Calu3 (cell line): ENCODE measurements at regions not wholly inside any gene's neighbourhood (a gene's known extent, or its start where the extent isn't known, plus 50 kb on each side); places are given as distances from the start of the nearest gene placed in this dataset.

Experiments
- BruUV-seq: library from RNA; stranded (reverse); fragments of 400-500 nt; replicated peaks from 2 replicates; lab custom pipeline; 2021; lab: Mats Ljungman, UMichigan
- CTCF ChIA-PET: fragments of 300-600 bp; sonication (Branson Sonifier 250); formaldehyde crosslinking; loops from one replicate; lab custom pipeline; 2022; ENCODE audit warnings: antibody characterized with exemption; lab: Charles Lee
- DNase-seq: peaks from one replicate; pipeline ENCODE4 v3.0.0; 2022
- H3K27ac Mint-ChIP-seq: one replicate; pipeline ENCODE4 v1.8.0; 2022; ENCODE audit warnings: mixed read lengths; ENCODE audit not compliant: unreplicated experiment
- H3K27me3 Mint-ChIP-seq: one replicate; pipeline ENCODE4 v1.8.0; 2022; ENCODE audit warnings: mixed read lengths; ENCODE audit not compliant: unreplicated experiment
- H3K36me3 Mint-ChIP-seq: one replicate; pipeline ENCODE4 v1.8.0; 2022; ENCODE audit warnings: mild to moderate bottlenecking, moderate library complexity, mixed read lengths; ENCODE audit not compliant: insufficient read depth, unreplicated experiment
- H3K4me1 Mint-ChIP-seq: one replicate; pipeline ENCODE4 v1.8.0; 2022; ENCODE audit warnings: mild to moderate bottlenecking, low read depth, mixed read lengths; ENCODE audit not compliant: unreplicated experiment
- H3K4me3 Mint-ChIP-seq: one replicate; pipeline ENCODE4 v1.8.0; 2022; ENCODE audit warnings: mild to moderate bottlenecking, low read depth, moderate library complexity, mixed read lengths; ENCODE audit not compliant: unreplicated experiment
- H3K9me3 Mint-ChIP-seq: one replicate; pipeline ENCODE4 v1.8.0; 2022; ENCODE audit warnings: low read depth, mixed read lengths; ENCODE audit not compliant: unreplicated experiment
- CTCF ChIP-seq: fragments of 200-600 bp; IDR thresholded peaks from one replicate; pipeline ENCODE4 v1.8.0; 2022; ENCODE audit warnings: antibody characterized with exemption; ENCODE audit not compliant: unreplicated experiment
- intact Hi-C: fragments of 100-400 bp; cut with micrococcal nuclease; formaldehyde crosslinking; loops from one replicate; pipeline ENCODE4 v1.10.0; 2022; ENCODE audit not compliant: unreplicated experiment

DNA sequence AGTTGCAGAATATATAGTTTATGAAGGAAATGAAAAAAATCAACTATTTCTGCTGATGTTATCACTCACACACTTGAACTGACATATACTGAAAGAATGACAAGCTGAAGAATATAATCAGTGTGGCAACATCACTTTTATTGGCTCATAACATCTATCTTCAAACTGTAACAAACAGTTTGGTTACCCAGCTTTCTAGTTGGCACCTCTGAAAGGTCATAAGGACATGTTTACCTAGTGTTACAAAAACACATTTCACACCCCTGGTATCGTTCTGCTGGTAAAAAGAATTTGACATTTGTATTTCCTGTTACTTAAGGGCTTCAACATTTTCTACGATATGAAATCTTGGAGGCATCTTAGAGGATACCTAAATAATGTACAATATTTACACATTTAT lies 1267.0 kb upstream of the NCAM2 start:
- DNase-seq = no peak
- Mint-ChIP-seq H3K27me3 (no peaks in the 10 kb centered on the region), H3K27ac (no peak overlapping the region), H3K9me3 (peaks cover 6% of the 10 kb centered on the region), H3K4me1 (no peaks in the 10 kb centered on the region), H3K4me3 (no peak overlapping the region), H3K36me3 (no peaks in the 10 kb centered on the region)
- no peak for TF ChIP-seq CTCF
- BruUV-seq = no TSS peak
- CTCF ChIA-PET = no interaction called here
- intact Hi-C loops = no loop called here

GRCh38 chr21:19759836-19760235 lies 1238.4 kb upstream of the NCAM2 start:
- peaks cover 4% of the 10 kb centered on the region for H3K9me3 Mint-ChIP-seq
- intact Hi-C loops = no loop called here
- no TSS peak for BruUV-seq

DNA sequence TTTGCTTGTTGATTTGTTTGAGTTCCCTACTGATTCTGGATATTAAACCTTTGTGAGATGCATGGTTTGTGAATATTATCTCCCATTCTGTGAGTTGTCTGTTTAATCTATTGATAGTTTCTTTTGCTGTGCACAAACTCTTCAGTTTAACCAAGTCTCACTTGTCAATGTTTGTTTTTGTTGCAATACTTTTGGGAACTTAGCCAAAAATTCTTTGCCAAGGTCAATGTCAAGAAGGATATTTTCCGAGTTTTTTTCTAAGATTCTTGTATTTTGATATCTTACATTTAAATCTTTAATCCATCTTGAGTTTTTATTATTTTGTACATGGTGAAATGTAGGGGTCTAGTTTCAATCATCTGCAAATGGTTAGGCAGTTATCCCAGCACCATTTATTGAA lies 1230.7 kb upstream of the NCAM2 start:
- no peaks in the 10 kb centered on the region for H3K27me3 Mint-ChIP-seq
- TF ChIP-seq CTCF = no peak
- BruUV-seq = no TSS peak
- CTCF ChIA-PET = no interaction called here
- H3K36me3 Mint-ChIP-seq = no peaks in the 10 kb centered on the region
- DNase-seq = no peak
- peaks cover 11% of the 10 kb centered on the region for H3K9me3 Mint-ChIP-seq
- no peak overlapping the region for H3K27ac Mint-ChIP-seq
- no peaks in the 10 kb centered on the region for H3K4me1 Mint-ChIP-seq
- H3K4me3 Mint-ChIP-seq = no peak overlapping the region
- intact Hi-C loops = no loop called here

More at GRCh38 chr21:19759836-19760235, 1238.4 kb upstream of the NCAM2 start:
- Mint-ChIP-seq H3K27ac (no peak overlapping the region), H3K4me1 (no peaks in the 10 kb centered on the region), H3K4me3 (no peak overlapping the region), H3K27me3 (no peaks in the 10 kb centered on the region), H3K36me3 (no peaks in the 10 kb centered on the region)
- CTCF ChIA-PET = no interaction called here
- TF ChIP-seq CTCF = no peak
- DNase-seq = no peak

- Mint-ChIP-seq H3K27me3 (no peaks in the 10 kb centered on the region), H3K9me3 (peaks cover 9% of the 10 kb centered on the region), H3K4me3 (no peak overlapping the region), H3K27ac (no peak overlapping the region), H3K36me3 (no peaks in the 10 kb centered on the region), H3K4me1 (no peaks in the 10 kb centered on the region)
- DNase-seq = no peak
- intact Hi-C loops = loop anchor here (10.0 kb wide), 1 partner anchor 57 kb away; no protein-coding TSS in a partner anchor
- BruUV-seq = no TSS peak
- CTCF ChIA-PET = no interaction called here
- TF ChIP-seq CTCF = no peak
Measured at GRCh38 chr21:19771881-19772280, 1226.3 kb upstream of the NCAM2 start.
